A549 (cell line): ENCODE measurements at regions not wholly inside any gene's neighbourhood (a gene's known extent, or its start where the extent isn't known, plus 50 kb on each side); places are given as distances from the start of the nearest gene placed in this dataset.

ENCODE experiments used
- BHLHE40 ChIP-seq: IDR thresholded peaks from 2 replicates; pipeline ENCODE4 v1.6.1; 2012; ENCODE audit warnings: low read depth, low read length, inconsistent platforms
- EP300 ChIP-seq, 2 experiments: fragments of >200 bp; sonication (Bioruptor Twin); formaldehyde crosslinking; IDR thresholded peaks; 2 replicates in 1 of 2; 3 replicates in 1 of 2; pipeline ENCODE4 v1.6.1; 2016 to 2017
- FOXS1 ChIP-seq: fragments of 250-450 bp; sonication (Bioruptor Pico); IDR thresholded peaks from 2 replicates; pipeline ENCODE4 v1.5.0; 2020; ENCODE audit warnings: mild to moderate bottlenecking, moderate library complexity
- HDAC2 ChIP-seq: fragments of 200-600 bp; sonication (generic); IDR thresholded peaks from 2 replicates; pipeline ENCODE4 v1.6.1; 2016
- NPAS2 ChIP-seq: fragments of 250-450 bp; sonication (Bioruptor Pico); IDR thresholded peaks from 2 replicates; pipeline ENCODE4 v1.8.0; 2022; ENCODE audit warnings: mild to moderate bottlenecking, moderate library complexity, borderline replicate concordance
- POLR2A ChIP-seq: IDR thresholded peaks from 2 replicates; pipeline ENCODE4 v1.6.1; 2012; ENCODE audit warnings: mild to moderate bottlenecking, low read length
- POLR2AphosphoS2 ChIP-seq: conservative IDR thresholded peaks from 2 replicates; pipeline ENCODE4 v1.6.1; 2012; ENCODE audit warnings: low read length, improper control_type of control experiment, inconsistent platforms
- RNF2 ChIP-seq: fragments of 200-600 bp; sonication (generic); IDR thresholded peaks from 2 replicates; pipeline ENCODE4 v1.6.1; 2016; ENCODE audit warnings: low read depth, mild to moderate bottlenecking, antibody characterized with exemption, moderate library complexity, borderline replicate concordance
- USF2 ChIP-seq: fragments of 450-650 bp; IDR thresholded peaks from 2 replicates; pipeline ENCODE4 v1.6.1; 2014; ENCODE audit warnings: antibody characterized with exemption
- ZSCAN20 ChIP-seq: fragments of 250-450 bp; sonication (Bioruptor Pico); IDR thresholded peaks from 2 replicates; pipeline ENCODE4 v1.8.0; 2022; ENCODE audit warnings: mild to moderate bottlenecking, moderate library complexity
- TF ChIP-seq, protein P1 (sequence below): fragments of >200 bp; sonication (Bioruptor Twin); formaldehyde crosslinking; IDR thresholded peaks from 3 replicates; pipeline ENCODE4 v1.5.1; 2016
- TF ChIP-seq, protein P2 (sequence below): IDR thresholded peaks from 2 replicates; pipeline ENCODE4 v1.6.1; 2012

GRCh38 chr18:7390731-7391492 is 160.0 kb downstream of the LRRC30 start:
- TF ChIP-seq HDAC2 (no peak), POLR2AphosphoS2 (no peak), RNF2 (no peak), FOXS1 (CRISPR knock-in tag) (no peak), EP300 (IDR thresholded peaks at IDR 0.05) (no peak), USF2 (no peak), POLR2A (no peak), BHLHE40 (no peak), ZSCAN20 (CRISPR knock-in tag) (no peak), NPAS2 (CRISPR knock-in tag) (no peak)
- TF ChIP-seq, protein P1, sequence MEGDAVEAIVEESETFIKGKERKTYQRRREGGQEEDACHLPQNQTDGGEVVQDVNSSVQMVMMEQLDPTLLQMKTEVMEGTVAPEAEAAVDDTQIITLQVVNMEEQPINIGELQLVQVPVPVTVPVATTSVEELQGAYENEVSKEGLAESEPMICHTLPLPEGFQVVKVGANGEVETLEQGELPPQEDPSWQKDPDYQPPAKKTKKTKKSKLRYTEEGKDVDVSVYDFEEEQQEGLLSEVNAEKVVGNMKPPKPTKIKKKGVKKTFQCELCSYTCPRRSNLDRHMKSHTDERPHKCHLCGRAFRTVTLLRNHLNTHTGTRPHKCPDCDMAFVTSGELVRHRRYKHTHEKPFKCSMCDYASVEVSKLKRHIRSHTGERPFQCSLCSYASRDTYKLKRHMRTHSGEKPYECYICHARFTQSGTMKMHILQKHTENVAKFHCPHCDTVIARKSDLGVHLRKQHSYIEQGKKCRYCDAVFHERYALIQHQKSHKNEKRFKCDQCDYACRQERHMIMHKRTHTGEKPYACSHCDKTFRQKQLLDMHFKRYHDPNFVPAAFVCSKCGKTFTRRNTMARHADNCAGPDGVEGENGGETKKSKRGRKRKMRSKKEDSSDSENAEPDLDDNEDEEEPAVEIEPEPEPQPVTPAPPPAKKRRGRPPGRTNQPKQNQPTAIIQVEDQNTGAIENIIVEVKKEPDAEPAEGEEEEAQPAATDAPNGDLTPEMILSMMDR = no peak
- TF ChIP-seq, protein P2, sequence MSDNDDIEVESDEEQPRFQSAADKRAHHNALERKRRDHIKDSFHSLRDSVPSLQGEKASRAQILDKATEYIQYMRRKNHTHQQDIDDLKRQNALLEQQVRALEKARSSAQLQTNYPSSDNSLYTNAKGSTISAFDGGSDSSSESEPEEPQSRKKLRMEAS = no peak
